ENCODE measurements at regions not wholly inside any gene's neighbourhood (a gene's known extent, or its start where the extent isn't known, plus 50 kb on each side); places are given as distances from the start of the nearest gene placed in this dataset.

GRCh38 chr6:85041376-85041775 lies 277.0 kb upstream of the TBX18 start (continued):
- TF ChIP-seq MAX (CRISPR knock-in tag; IDR thresholded peaks at IDR 0.05) = no peak
- no peak; the same call in 1 of the 2 replicates for TF ChIP-seq CC2D1A (IDR thresholded peaks at IDR 0.05)
- TF ChIP-seq RCOR1 (IDR thresholded peaks at IDR 0.05; ENCODE audit: borderline replicate concordance in 1 of 2, low read depth in 2 of 2, low read length in 2 of 2) = 0 out of 4 replicates have a peak, but pooled peaks of 1 of the 2 experiments have one; percentile 21
- TF ChIP-seq ARID1B (IDR thresholded peaks at IDR 0.05) = peak; percentile 75
- TF ChIP-seq CBFA2T3 (IDR thresholded peaks at IDR 0.05) = peak; percentile 47; the same call in 1 of the 2 replicates
- no peak for TF ChIP-seq ARID3B (CRISPR knock-in tag; IDR thresholded peaks at IDR 0.05; ENCODE audit: borderline replicate concordance)
- TF ChIP-seq KLF16 (IDR thresholded peaks at IDR 0.05) = 0 out of 2 replicates have a peak, but pooled peaks have one; percentile 27
- TF ChIP-seq ZNF830 (CRISPR knock-in tag; IDR thresholded peaks at IDR 0.05) = no peak
- TF ChIP-seq TAF7 (tag; IDR thresholded peaks at IDR 0.05) = no peak
- TF ChIP-seq, protein P1, sequence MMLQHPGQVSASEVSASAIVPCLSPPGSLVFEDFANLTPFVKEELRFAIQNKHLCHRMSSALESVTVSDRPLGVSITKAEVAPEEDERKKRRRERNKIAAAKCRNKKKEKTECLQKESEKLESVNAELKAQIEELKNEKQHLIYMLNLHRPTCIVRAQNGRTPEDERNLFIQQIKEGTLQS (IDR thresholded peaks at IDR 0.05) = no peak
- TF ChIP-seq, protein P1 (CRISPR knock-in tag; conservative IDR thresholded peaks at IDR 0.05) = no peak
- TF ChIP-seq, protein P2, sequence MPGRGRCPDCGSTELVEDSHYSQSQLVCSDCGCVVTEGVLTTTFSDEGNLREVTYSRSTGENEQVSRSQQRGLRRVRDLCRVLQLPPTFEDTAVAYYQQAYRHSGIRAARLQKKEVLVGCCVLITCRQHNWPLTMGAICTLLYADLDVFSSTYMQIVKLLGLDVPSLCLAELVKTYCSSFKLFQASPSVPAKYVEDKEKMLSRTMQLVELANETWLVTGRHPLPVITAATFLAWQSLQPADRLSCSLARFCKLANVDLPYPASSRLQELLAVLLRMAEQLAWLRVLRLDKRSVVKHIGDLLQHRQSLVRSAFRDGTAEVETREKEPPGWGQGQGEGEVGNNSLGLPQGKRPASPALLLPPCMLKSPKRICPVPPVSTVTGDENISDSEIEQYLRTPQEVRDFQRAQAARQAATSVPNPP (IDR thresholded peaks at IDR 0.05; ENCODE audit: borderline replicate concordance, insufficient read depth, insufficient read length) = no peak
- TF ChIP-seq ZNF146 (CRISPR knock-in tag; IDR thresholded peaks at IDR 0.05; ENCODE audit: unreplicated experiment) = no peak
- TF ChIP-seq HOXB6 (CRISPR knock-in tag; IDR thresholded peaks at IDR 0.05; ENCODE audit: borderline replicate concordance) = no peak
- no peak for TF ChIP-seq CGGBP1 (CRISPR knock-in tag; IDR thresholded peaks at IDR 0.05)
- no peak for TF ChIP-seq HDAC6 (IDR thresholded peaks at IDR 0.05; ENCODE audit: low read depth, low read length)
- TF ChIP-seq JUND (IDR thresholded peaks at IDR 0.05; ENCODE audit: borderline replicate concordance, low read depth, low read length) = peak; percentile 66
- peak; percentile 71; the same call in 2 of the 3 replicates for TF ChIP-seq JUND (tag; IDR thresholded peaks at IDR 0.05; ENCODE audit: borderline replicate concordance, low read depth, low read length)
- TF ChIP-seq SMAD2 (IDR thresholded peaks at IDR 0.05; ENCODE audit: low read depth, low read length) = no peak
- no peak for TF ChIP-seq PHTF2 (CRISPR knock-in tag; IDR thresholded peaks at IDR 0.05)
- no peak for TF ChIP-seq MXD1 (CRISPR knock-in tag; IDR thresholded peaks at IDR 0.05; ENCODE audit: borderline replicate concordance, poor library complexity, severe bottlenecking)
- no peak for TF ChIP-seq RBM34 (IDR thresholded peaks at IDR 0.05; ENCODE audit: borderline replicate concordance, insufficient read depth, low read length)
- TF ChIP-seq FOSL1 (tag; conservative IDR thresholded peaks at IDR 0.05) = peak; percentile 62
- peak; percentile 79; the same call in 1 of the 2 replicates for TF ChIP-seq TEAD4 (IDR thresholded peaks at IDR 0.05; ENCODE audit: low read length)
- TF ChIP-seq TEAD4 (CRISPR knock-in tag; IDR thresholded peaks at IDR 0.05; ENCODE audit: borderline replicate concordance) = no peak
- TF ChIP-seq FOXA1 (IDR thresholded peaks at IDR 0.05; ENCODE audit: borderline replicate concordance) = no peak
- TF ChIP-seq MXI1 (IDR thresholded peaks at IDR 0.05; ENCODE audit: low read depth, low read length) = no peak

Measured in K562 (cell line).